Smooth muscle cell (in vitro differentiated cells): ENCODE measurements at regions not wholly inside any gene's neighbourhood (a gene's known extent, or its start where the extent isn't known, plus 50 kb on each side); places are given as distances from the start of the nearest gene placed in this dataset.

Experiments
- DNase-seq: peaks from one replicate; lab custom pipeline; 2025; ENCODE audit not compliant: unreplicated experiment; lab: John Stamatoyannopoulos, UW
- H2AFZ ChIP-seq: fragments of 200-600 bp; sonication (generic); 2 replicates; pipeline ENCODE4 v1.6.0; 2016; ENCODE audit warnings: antibody characterized with exemption, low read depth, mild to moderate bottlenecking
- H3F3A ChIP-seq: fragments of 200-600 bp; sonication (generic); 2 replicates; pipeline ENCODE4 v1.6.0; 2017; ENCODE audit warnings: antibody characterized with exemption, low read depth
- H3K27ac ChIP-seq: fragments of 200-600 bp; sonication (generic); 2 replicates; pipeline ENCODE4 v1.5.1; 2016; ENCODE audit warnings: low read depth, mild to moderate bottlenecking
- H3K27me3 ChIP-seq: fragments of 200-600 bp; sonication (generic); 2 replicates; pipeline ENCODE4 v1.6.1; 2016; ENCODE audit warnings: low read depth, mild to moderate bottlenecking
- H3K36me3 ChIP-seq: fragments of 200-600 bp; sonication (generic); 2 replicates; pipeline ENCODE4 v1.5.1; 2016; ENCODE audit warnings: low read depth
- H3K4me1 ChIP-seq: fragments of 200-600 bp; sonication (generic); 2 replicates; pipeline ENCODE4 v1.5.1; 2016; ENCODE audit warnings: low read depth
- H3K4me2 ChIP-seq: fragments of 200-600 bp; sonication (generic); 2 replicates; pipeline ENCODE4 v1.6.0; 2016; ENCODE audit warnings: mild to moderate bottlenecking
- H3K4me3 ChIP-seq: fragments of 200-600 bp; sonication (generic); 2 replicates; pipeline ENCODE4 v1.5.1; 2016; ENCODE audit warnings: mild to moderate bottlenecking
- H3K79me2 ChIP-seq: fragments of 200-600 bp; sonication (generic); 2 replicates; pipeline ENCODE4 v1.6.0; 2016; ENCODE audit warnings: low read depth, mild to moderate bottlenecking
- H3K9ac ChIP-seq: fragments of 200-600 bp; sonication (generic); 2 replicates; pipeline ENCODE4 v1.6.0; 2016; ENCODE audit warnings: low read depth
- H3K9me3 ChIP-seq: fragments of 200-600 bp; sonication (generic); replicated peaks from 2 replicates; pipeline ENCODE4 v1.5.1; 2016; ENCODE audit warnings: low read depth
- H4K20me1 ChIP-seq: fragments of 200-600 bp; sonication (generic); 2 replicates; pipeline ENCODE4 v1.6.0; 2016; ENCODE audit warnings: low read depth
- WGBS: methylation state at CpG from one replicate; pipeline ENCODE4 v1.1.7; 2016; ENCODE audit warnings: low lambda C conversion rate; 5-methylcytosine and 5-hydroxymethylcytosine counted together
- TF ChIP-seq, protein P1 (sequence below): fragments of 200-600 bp; sonication (generic); IDR thresholded peaks from 2 replicates; pipeline ENCODE4 v1.5.1; 2017; ENCODE audit warnings: borderline replicate concordance, mild to moderate bottlenecking, antibody characterized with exemption; ENCODE audit not compliant: insufficient read depth, poor library complexity, severe bottlenecking

DNA sequence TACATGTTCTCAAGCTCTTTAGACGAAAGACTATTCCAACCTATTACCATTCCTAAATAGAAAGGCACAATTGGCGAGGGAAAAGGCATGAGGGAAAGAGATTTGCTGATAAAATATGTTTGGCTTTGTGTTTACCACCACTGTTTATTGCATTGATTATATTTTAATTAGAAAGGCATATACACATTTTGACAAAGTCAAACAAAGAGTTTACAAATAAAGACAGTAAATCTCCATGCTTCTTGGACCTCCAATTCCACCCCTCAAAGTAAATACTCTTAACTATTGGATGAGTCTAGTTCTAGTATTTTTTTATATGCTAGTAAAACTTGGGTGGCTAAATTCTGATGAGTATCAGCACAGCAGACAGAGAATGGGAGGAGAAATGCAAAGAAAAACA is 521.4 kb downstream of the FBXO15 start:
- Histone ChIP-seq H4K20me1 (no peaks in the 10 kb centered on the region), H3K36me3 (no peaks in the 10 kb centered on the region), H3K79me2 (no peaks in the 10 kb centered on the region), H3F3A (no peaks in the 10 kb centered on the region), H3K9ac (no peak overlapping the region), H2AFZ (no peak overlapping the region), H3K4me2 (no peak overlapping the region), H3K4me3 (no peak overlapping the region), H3K9me3 (no peaks in the 10 kb centered on the region), H3K27ac (no peak overlapping the region), H3K4me1 (no peaks in the 10 kb centered on the region), H3K27me3 (no peaks in the 10 kb centered on the region)
- TF ChIP-seq, protein P1, sequence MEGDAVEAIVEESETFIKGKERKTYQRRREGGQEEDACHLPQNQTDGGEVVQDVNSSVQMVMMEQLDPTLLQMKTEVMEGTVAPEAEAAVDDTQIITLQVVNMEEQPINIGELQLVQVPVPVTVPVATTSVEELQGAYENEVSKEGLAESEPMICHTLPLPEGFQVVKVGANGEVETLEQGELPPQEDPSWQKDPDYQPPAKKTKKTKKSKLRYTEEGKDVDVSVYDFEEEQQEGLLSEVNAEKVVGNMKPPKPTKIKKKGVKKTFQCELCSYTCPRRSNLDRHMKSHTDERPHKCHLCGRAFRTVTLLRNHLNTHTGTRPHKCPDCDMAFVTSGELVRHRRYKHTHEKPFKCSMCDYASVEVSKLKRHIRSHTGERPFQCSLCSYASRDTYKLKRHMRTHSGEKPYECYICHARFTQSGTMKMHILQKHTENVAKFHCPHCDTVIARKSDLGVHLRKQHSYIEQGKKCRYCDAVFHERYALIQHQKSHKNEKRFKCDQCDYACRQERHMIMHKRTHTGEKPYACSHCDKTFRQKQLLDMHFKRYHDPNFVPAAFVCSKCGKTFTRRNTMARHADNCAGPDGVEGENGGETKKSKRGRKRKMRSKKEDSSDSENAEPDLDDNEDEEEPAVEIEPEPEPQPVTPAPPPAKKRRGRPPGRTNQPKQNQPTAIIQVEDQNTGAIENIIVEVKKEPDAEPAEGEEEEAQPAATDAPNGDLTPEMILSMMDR = no peak
- no peak for DNase-seq
- 89% methylated on average over 2 of the region's 2 CpGs for WGBS

DNA sequence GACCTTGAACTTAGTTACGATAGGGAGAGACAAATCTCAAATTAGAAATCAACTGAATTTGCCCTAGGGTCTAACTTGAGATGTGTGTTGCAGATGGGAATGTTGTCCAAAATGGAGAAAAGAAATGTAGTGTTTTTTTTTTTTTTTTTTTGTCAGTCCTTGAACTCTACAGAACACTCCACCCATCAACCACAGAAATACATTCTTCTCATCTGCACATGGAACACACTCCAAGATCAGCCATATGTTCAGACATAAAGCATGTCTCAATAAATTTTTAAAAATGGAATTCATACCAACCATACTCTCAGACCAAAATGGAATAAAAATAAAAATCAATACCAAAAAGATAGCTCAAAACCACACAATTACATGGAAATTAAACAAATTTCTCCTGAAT is 526.5 kb downstream of the FBXO15 start:
- Histone ChIP-seq H3K79me2 (no peaks in the 10 kb centered on the region), H3K36me3 (no peaks in the 10 kb centered on the region), H3K4me2 (no peak overlapping the region), H3K9ac (no peak overlapping the region), H3F3A (no peaks in the 10 kb centered on the region), H3K4me1 (no peaks in the 10 kb centered on the region), H3K27ac (no peak overlapping the region), H4K20me1 (no peaks in the 10 kb centered on the region), H3K27me3 (no peaks in the 10 kb centered on the region), H3K9me3 (no peaks in the 10 kb centered on the region), H2AFZ (no peak overlapping the region), H3K4me3 (no peak overlapping the region)
- DNase-seq = no peak
- 81% methylated on average over 1 of the region's 1 CpG for WGBS
- TF ChIP-seq, protein P1 = no peak

DNA sequence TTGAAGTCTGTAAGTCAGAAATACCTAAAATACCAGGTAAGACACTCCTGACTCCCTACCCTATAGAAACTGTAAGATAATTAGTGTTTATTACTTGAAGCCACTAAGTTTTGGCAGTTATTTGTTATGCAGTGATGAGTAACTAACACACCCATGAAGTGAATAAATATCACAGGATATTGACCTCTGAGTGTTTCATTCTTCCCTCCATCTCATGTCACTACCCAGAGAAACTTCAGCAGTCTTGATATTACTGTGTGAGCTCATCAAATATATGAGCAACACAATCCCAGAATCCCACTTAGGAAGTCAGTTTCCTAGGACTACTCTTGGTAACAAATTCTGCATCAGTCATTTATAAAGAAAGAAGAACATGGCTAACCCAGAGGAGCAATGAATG is 529.7 kb downstream of the FBXO15 start:
- no peak for DNase-seq
- Histone ChIP-seq H3K9ac (no peak overlapping the region), H3K4me1 (no peaks in the 10 kb centered on the region), H2AFZ (no peak overlapping the region), H3K9me3 (no peaks in the 10 kb centered on the region), H3F3A (no peaks in the 10 kb centered on the region), H3K36me3 (no peaks in the 10 kb centered on the region), H4K20me1 (no peaks in the 10 kb centered on the region), H3K4me3 (no peak overlapping the region), H3K27ac (no peak overlapping the region), H3K4me2 (no peak overlapping the region), H3K79me2 (no peaks in the 10 kb centered on the region), H3K27me3 (no peaks in the 10 kb centered on the region)
- TF ChIP-seq, protein P1 = no peak

DNA sequence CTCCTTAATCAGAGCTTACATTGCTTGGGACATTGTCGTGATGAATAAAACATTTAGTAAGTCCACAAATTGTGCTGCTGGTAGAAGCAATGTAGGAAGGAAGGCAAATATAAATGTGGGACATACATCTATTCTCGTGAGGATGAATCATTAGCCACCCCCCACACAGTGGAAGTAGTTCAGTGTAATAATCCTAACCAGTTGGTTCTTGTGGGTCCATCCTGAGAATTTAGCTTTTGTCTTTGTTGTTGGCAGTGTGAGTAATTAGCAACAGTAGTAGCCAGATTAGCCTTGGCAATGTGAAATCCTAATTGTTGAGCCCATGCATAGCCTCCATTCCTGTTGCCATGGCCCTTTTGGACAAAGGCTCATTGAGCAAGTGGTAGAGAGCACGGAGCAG is 532.1 kb downstream of the FBXO15 start:
- Histone ChIP-seq H3K79me2 (no peaks in the 10 kb centered on the region), H3K9me3 (no peaks in the 10 kb centered on the region), H3K9ac (no peak overlapping the region), H3K36me3 (no peaks in the 10 kb centered on the region), H3K4me3 (no peak overlapping the region), H4K20me1 (no peaks in the 10 kb centered on the region), H3K4me2 (no peak overlapping the region), H3K27ac (no peak overlapping the region), H2AFZ (no peak overlapping the region), H3K4me1 (no peaks in the 10 kb centered on the region), H3F3A (no peaks in the 10 kb centered on the region), H3K27me3 (no peaks in the 10 kb centered on the region)
- 86% methylated on average over 3 of the region's 3 CpGs for WGBS
- TF ChIP-seq, protein P1 = no peak
- no peak for DNase-seq
